Retinal pigment epithelial cell (primary cell): ENCODE measurements at regions not wholly inside any gene's neighbourhood (a gene's known extent, or its start where the extent isn't known, plus 50 kb on each side); places are given as distances from the start of the nearest gene placed in this dataset.

ENCODE experiments used
- DNase-seq: peaks from one replicate; pipeline ENCODE4 v3.0.0-alpha.2; 2010; ENCODE audit warnings: low read depth
- H3K4me3 ChIP-seq: 2 replicates; pipeline ENCODE4 v1.5.1; 2011; ENCODE audit warnings: mild to moderate bottlenecking, low read length, control low read depth, moderate library complexity
- CTCF ChIP-seq: conservative IDR thresholded peaks from 2 replicates; pipeline ENCODE4 v1.5.1; 2011; ENCODE audit warnings: low read depth, low read length, control low read depth, inconsistent platforms

- no peak for DNase-seq
Measured at GRCh38 chr5:115351356-115352195, 55.1 kb upstream of the CCDC112 start.

GRCh38 chr5:115350894-115351293, 54.4 kb upstream of the CCDC112 start:
- DNase-seq: no peak
- H3K4me3 ChIP-seq: no peak overlapping the region
- TF ChIP-seq CTCF: no peak

More at GRCh38 chr5:115351356-115352195, 55.1 kb upstream of the CCDC112 start:
- no peak for TF ChIP-seq CTCF
- no peak overlapping the region for H3K4me3 ChIP-seq

DNA sequence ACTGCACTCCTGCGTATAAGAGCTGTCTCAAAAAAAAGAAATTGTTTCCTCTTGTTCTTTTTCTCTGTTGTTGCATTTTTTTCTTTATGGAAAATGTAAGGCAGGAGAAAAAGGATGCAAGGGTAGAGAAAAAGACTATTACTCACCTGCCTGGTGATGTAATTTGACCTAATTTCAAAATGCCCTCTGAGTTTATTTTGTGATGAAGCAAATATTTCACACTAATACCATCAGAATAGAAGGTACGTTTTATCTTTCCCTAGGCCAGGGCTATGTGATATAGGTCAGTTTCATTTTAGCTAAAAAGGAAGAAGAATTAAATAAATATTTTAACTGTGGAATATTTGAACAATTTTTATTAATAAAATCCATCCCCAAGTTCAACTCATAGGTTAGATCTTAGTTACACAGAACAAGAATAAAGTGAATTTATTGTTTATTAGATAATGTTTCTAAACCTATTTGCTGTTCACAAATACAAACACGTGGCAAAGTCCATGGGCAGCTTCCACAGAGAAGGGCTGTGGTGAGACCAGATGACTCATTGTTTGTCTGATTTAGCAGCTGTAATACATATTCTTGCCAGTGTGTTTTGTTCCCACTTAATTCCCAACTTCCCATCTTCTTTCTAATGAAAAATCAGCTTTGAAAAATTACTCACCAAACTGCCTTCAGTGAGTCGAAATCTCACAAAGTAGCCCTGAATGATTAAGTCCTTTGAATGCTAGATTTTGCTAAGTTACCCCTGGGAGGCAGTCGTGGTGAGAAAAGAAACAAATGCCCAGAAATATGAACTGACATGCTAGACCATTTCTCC, 52.8 kb upstream of the CCDC112 start:
- no peak overlapping the region for H3K4me3 ChIP-seq
- TF ChIP-seq CTCF: peak; percentile 14
- DNase-seq: peak; percentile 79

- no peak for TF ChIP-seq CTCF
- no peak overlapping the region for H3K4me3 ChIP-seq
- DNase-seq: no peak
Measured at GRCh38 chr5:115348175-115348574, 51.7 kb upstream of the CCDC112 start.
